ENCODE measurements at regions not wholly inside any gene's neighbourhood (a gene's known extent, or its start where the extent isn't known, plus 50 kb on each side); places are given as distances from the start of the nearest gene placed in this dataset.

GRCh38 chr1:81588149-81588548 lies 212.6 kb upstream of the ADGRL2 start:
- no peak overlapping the region for H3K4me3 Mint-ChIP-seq
- no peaks in the 10 kb centered on the region for H4K20me1 ChIP-seq (ENCODE audit: insufficient read depth, low read length)
- no peaks in the 10 kb centered on the region for H3K4me1 Mint-ChIP-seq
- H3K27ac ChIP-seq (ENCODE audit: low read depth in 1 of 2, low read length in 2 of 2), result no peak overlapping the region
- no peak overlapping the region for H3K4me3 ChIP-seq (replicated peaks in 1 of 3; ENCODE audit: low read depth in 2 of 3, low read length in 3 of 3)
- no peak overlapping the region for H3K4me2 ChIP-seq (replicated peaks; ENCODE audit: extremely low read depth, low read length, poor library complexity, severe bottlenecking)
- H3K36me3 ChIP-seq (replicated peaks in 1 of 2; ENCODE audit: control insufficient read depth in 1 of 2, insufficient read depth in 2 of 2, low read length in 2 of 2), result no peaks in the 10 kb centered on the region
- no peak for DNase-seq
- intact Hi-C loops (cut with micrococcal nuclease), result no loop called here
- no peak overlapping the region for H3K9ac ChIP-seq (ENCODE audit: insufficient read depth, low read length, poor library complexity, severe bottlenecking)
- H3K9me3 ChIP-seq (replicated peaks in 1 of 2; ENCODE audit: control insufficient read depth in 1 of 2, insufficient read depth in 1 of 2, low read length in 2 of 2), result no peaks in the 10 kb centered on the region
- no peaks in the 10 kb centered on the region for H3K79me2 ChIP-seq (ENCODE audit: insufficient read depth, low read length)
- no peak overlapping the region for H2AFZ ChIP-seq (ENCODE audit: insufficient read depth, low read depth, low read length, poor library complexity, severe bottlenecking)
- WGBS (ENCODE audit: insufficient coverage), result no CpG with 5 or more reads among the region's 3 CpGs
- no peaks in the 10 kb centered on the region for H3K27me3 ChIP-seq (ENCODE audit: control insufficient read depth in 2 of 2, insufficient read depth in 2 of 2, low read length in 2 of 2)
- no peaks in the 10 kb centered on the region for H3K4me1 ChIP-seq (ENCODE audit: control insufficient read depth in 1 of 2, insufficient read depth in 2 of 2, low read length in 2 of 2)
- no peak for TF ChIP-seq CTCF (IDR thresholded peaks at IDR 0.05)
- H3K9me3 Mint-ChIP-seq, result peaks cover 0 to 5% (median 3%) of the 10 kb centered on the region in 7 donors
- H3K36me3 Mint-ChIP-seq, result no peaks in the 10 kb centered on the region
- H3K27me3 Mint-ChIP-seq (ENCODE audit: low read depth in 3 of 3), result peaks cover 0 to 2% (median 2%) of the 10 kb centered on the region in 3 donors
- H3K27ac Mint-ChIP-seq, result no peak overlapping the region

- no peak overlapping the region for H3K4me2 ChIP-seq (replicated peaks; ENCODE audit: extremely low read depth, low read length, poor library complexity, severe bottlenecking)
- no peak overlapping the region for H2AFZ ChIP-seq (ENCODE audit: insufficient read depth, low read depth, low read length, poor library complexity, severe bottlenecking)
- intact Hi-C loops (cut with micrococcal nuclease), result no loop called here
- no peaks in the 10 kb centered on the region for H3K9me3 ChIP-seq (replicated peaks in 1 of 2; ENCODE audit: control insufficient read depth in 1 of 2, insufficient read depth in 1 of 2, low read length in 2 of 2)
- H3K27ac ChIP-seq (ENCODE audit: low read depth in 1 of 2, low read length in 2 of 2), result no peak overlapping the region
- no CpG with 5 or more reads among the region's 2 CpGs for WGBS (ENCODE audit: insufficient coverage)
- H3K27me3 Mint-ChIP-seq (ENCODE audit: low read depth in 3 of 3), result peaks cover 0 to 2% (median 2%) of the 10 kb centered on the region in 3 donors
- H3K4me3 ChIP-seq (replicated peaks in 1 of 3; ENCODE audit: low read depth in 2 of 3, low read length in 3 of 3), result no peak overlapping the region
- no peaks in the 10 kb centered on the region for H3K79me2 ChIP-seq (ENCODE audit: insufficient read depth, low read length)
- no peak for DNase-seq
- H3K36me3 Mint-ChIP-seq, result no peaks in the 10 kb centered on the region
- H4K20me1 ChIP-seq (ENCODE audit: insufficient read depth, low read length), result no peaks in the 10 kb centered on the region
- H3K9me3 Mint-ChIP-seq, result peaks cover 0 to 5% (median 2%) of the 10 kb centered on the region in 7 donors
- H3K36me3 ChIP-seq (replicated peaks in 1 of 2; ENCODE audit: control insufficient read depth in 1 of 2, insufficient read depth in 2 of 2, low read length in 2 of 2), result no peaks in the 10 kb centered on the region
- H3K9ac ChIP-seq (ENCODE audit: insufficient read depth, low read length, poor library complexity, severe bottlenecking), result no peak overlapping the region
- H3K4me3 Mint-ChIP-seq, result no peak overlapping the region
- H3K4me1 Mint-ChIP-seq, result no peaks in the 10 kb centered on the region
- no peaks in the 10 kb centered on the region for H3K4me1 ChIP-seq (ENCODE audit: control insufficient read depth in 1 of 2, insufficient read depth in 2 of 2, low read length in 2 of 2)
- no peak overlapping the region for H3K27ac Mint-ChIP-seq
- no peak for TF ChIP-seq CTCF (IDR thresholded peaks at IDR 0.05)
- H3K27me3 ChIP-seq (ENCODE audit: control insufficient read depth in 2 of 2, insufficient read depth in 2 of 2, low read length in 2 of 2), result no peaks in the 10 kb centered on the region
Measured at GRCh38 chr1:81587426-81587825, 213.3 kb upstream of the ADGRL2 start.
